ENCODE measurements at regions not wholly inside any gene's neighbourhood (a gene's known extent, or its start where the extent isn't known, plus 50 kb on each side); places are given as distances from the start of the nearest gene placed in this dataset.

DNA sequence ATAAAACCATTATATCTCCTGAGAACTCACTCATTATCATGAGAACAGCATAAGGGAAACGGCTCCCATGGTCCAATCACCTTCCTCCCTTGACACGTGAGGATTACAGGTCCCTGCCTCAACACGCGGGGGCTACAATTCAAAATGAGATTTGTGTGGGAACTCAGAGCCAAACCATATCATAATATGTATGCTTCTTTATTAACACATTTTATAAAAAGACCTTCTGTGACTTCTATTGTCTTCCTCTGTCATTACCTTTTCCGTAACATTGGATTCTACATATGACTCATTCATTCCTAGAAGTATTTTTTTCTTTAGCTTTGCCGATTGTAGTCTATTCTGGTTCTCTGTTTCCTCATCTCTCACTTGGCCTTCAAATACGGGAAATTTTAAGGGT is 267.2 kb upstream of the ROBO1 start:
- intact Hi-C loops (cut with DNase I), result no loop called here
- Histone ChIP-seq H3K27ac (no peak overlapping the region), H3K9me3 (no peaks in the 10 kb centered on the region), H3K4me3 (no peak overlapping the region), H3K36me3 (no peaks in the 10 kb centered on the region), H3K27me3 (no peaks in the 10 kb centered on the region), H3K4me1 (no peaks in the 10 kb centered on the region)
- DNase-seq (no peak), ATAC-seq (no peak)
- no peak for TF ChIP-seq POLR2A (IDR thresholded peaks at IDR 0.05)
- TF ChIP-seq, protein P1, sequence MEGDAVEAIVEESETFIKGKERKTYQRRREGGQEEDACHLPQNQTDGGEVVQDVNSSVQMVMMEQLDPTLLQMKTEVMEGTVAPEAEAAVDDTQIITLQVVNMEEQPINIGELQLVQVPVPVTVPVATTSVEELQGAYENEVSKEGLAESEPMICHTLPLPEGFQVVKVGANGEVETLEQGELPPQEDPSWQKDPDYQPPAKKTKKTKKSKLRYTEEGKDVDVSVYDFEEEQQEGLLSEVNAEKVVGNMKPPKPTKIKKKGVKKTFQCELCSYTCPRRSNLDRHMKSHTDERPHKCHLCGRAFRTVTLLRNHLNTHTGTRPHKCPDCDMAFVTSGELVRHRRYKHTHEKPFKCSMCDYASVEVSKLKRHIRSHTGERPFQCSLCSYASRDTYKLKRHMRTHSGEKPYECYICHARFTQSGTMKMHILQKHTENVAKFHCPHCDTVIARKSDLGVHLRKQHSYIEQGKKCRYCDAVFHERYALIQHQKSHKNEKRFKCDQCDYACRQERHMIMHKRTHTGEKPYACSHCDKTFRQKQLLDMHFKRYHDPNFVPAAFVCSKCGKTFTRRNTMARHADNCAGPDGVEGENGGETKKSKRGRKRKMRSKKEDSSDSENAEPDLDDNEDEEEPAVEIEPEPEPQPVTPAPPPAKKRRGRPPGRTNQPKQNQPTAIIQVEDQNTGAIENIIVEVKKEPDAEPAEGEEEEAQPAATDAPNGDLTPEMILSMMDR (IDR thresholded peaks at IDR 0.05), result no peak
- WGBS, 4 donors, result 75 to 85% (median 80%) methylated on average over 7 of the region's 7 CpGs

- Histone ChIP-seq H3K4me1 (no peaks in the 10 kb centered on the region), H3K9me3 (no peaks in the 10 kb centered on the region), H3K27ac (no peak overlapping the region), H3K4me3 (no peak overlapping the region), H3K36me3 (no peaks in the 10 kb centered on the region), H3K27me3 (no peaks in the 10 kb centered on the region)
- intact Hi-C loops (cut with DNase I), result no loop called here
- no peak for ATAC-seq
- DNase-seq, result no peak
- TF ChIP-seq POLR2A (IDR thresholded peaks at IDR 0.05), result no peak
- TF ChIP-seq, protein P1 (IDR thresholded peaks at IDR 0.05), result no peak
- 55 to 64% (median 58%) methylated on average over 2 of the region's 2 CpGs for WGBS, 4 donors
These were observed 255.2 kb upstream of the ROBO1 start for GRCh38 chr3:80023010-80023409.

DNA sequence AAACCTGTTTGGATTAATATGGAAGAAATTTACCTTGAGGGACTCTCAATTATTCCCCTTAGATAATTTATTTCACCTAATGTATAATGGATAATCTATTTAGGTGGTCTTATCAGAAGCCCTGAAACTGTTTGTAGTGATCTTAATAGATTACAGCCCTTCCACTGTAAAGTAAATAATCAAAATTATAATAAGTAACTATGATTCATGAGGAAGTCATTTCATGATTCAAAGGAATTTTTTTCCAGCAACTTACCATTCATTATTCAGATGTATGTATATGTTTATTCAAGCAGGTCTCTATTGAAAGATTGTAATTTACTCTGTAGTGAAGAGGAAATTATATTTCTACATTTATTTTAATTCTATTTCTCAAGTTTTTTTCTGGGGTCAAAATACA is 250.6 kb upstream of the ROBO1 start:
- Histone ChIP-seq H3K27ac (no peak overlapping the region), H3K4me3 (no peak overlapping the region), H3K4me1 (no peaks in the 10 kb centered on the region), H3K36me3 (no peaks in the 10 kb centered on the region), H3K9me3 (no peaks in the 10 kb centered on the region), H3K27me3 (no peaks in the 10 kb centered on the region)
- intact Hi-C loops (cut with DNase I), result no loop called here
- TF ChIP-seq, protein P1 (IDR thresholded peaks at IDR 0.05), result no peak
- TF ChIP-seq POLR2A (IDR thresholded peaks at IDR 0.05), result no peak
- no peak for ATAC-seq
- DNase-seq, result no peak

GRCh38 chr3:80017369-80017768 is 249.6 kb upstream of the ROBO1 start:
- no peak overlapping the region for H3K27ac ChIP-seq
- H3K4me3 ChIP-seq, result no peak overlapping the region
- H3K36me3 ChIP-seq, result no peaks in the 10 kb centered on the region
- H3K27me3 ChIP-seq, result no peaks in the 10 kb centered on the region
- intact Hi-C loops (cut with DNase I), result no loop called here
- DNase-seq, result no peak
- WGBS, 4 donors, result 95 to 97% (median 96%) methylated on average over 2 of the region's 2 CpGs
- ATAC-seq, result no peak
- no peak for TF ChIP-seq POLR2A (IDR thresholded peaks at IDR 0.05)
- TF ChIP-seq, protein P1 (IDR thresholded peaks at IDR 0.05), result no peak
- no peaks in the 10 kb centered on the region for H3K4me1 ChIP-seq
- no peaks in the 10 kb centered on the region for H3K9me3 ChIP-seq

Data from heart left ventricle (tissue), 16 donors.